Activated CD4-positive, alpha-beta memory T cell treated with anti-CD3 and anti-CD28 coated beads for 36 hours (primary cell): ENCODE measurements at regions not wholly inside any gene's neighbourhood (a gene's known extent, or its start where the extent isn't known, plus 50 kb on each side); places are given as distances from the start of the nearest gene placed in this dataset.

Experiments used
- CTCF ChIA-PET: fragments of 350-600 bp; sonication (Branson Sonifier 250); formaldehyde crosslinking; loops from one replicate; lab custom pipeline; 2021; ENCODE audit warnings: antibody characterized with exemption, inconsistent platforms; lab: Charles Lee
- POLR2A ChIA-PET: fragments of 350-600 bp; sonication (Branson Sonifier 250); formaldehyde crosslinking; loops from one replicate; lab custom pipeline; 2021; ENCODE audit warnings: antibody characterized with exemption; lab: Charles Lee
- DNase-seq: peaks from one replicate; pipeline ENCODE4 v3.0.0-alpha.2; 2020
- H3K27ac Mint-ChIP-seq: one replicate; pipeline ENCODE4 v1.8.0; 2021; ENCODE audit warnings: mixed read lengths
- H3K27me3 Mint-ChIP-seq: one replicate; pipeline ENCODE4 v1.8.0; 2021; ENCODE audit warnings: mixed read lengths
- H3K36me3 Mint-ChIP-seq: one replicate; pipeline ENCODE4 v1.8.0; 2021; ENCODE audit warnings: mixed read lengths
- H3K4me1 Mint-ChIP-seq: one replicate; pipeline ENCODE4 v1.8.0; 2021; ENCODE audit warnings: low read depth, mixed read lengths
- H3K4me3 Mint-ChIP-seq: one replicate; pipeline ENCODE4 v1.8.0; 2021; ENCODE audit warnings: mild to moderate bottlenecking, mixed read lengths
- H3K9me3 Mint-ChIP-seq: one replicate; pipeline ENCODE4 v1.8.0; 2021; ENCODE audit warnings: mixed read lengths
- intact Hi-C: fragments of 100-400 bp; cut with micrococcal nuclease; formaldehyde crosslinking; loops from one replicate; pipeline ENCODE4 v1.15.1; 2023

- ChIA-PET POLR2A (no interaction called here), CTCF (no interaction called here)
- Mint-ChIP-seq H3K27ac (no peak overlapping the region), H3K36me3 (no peaks in the 10 kb centered on the region), H3K4me1 (no peaks in the 10 kb centered on the region), H3K27me3 (no peaks in the 10 kb centered on the region), H3K9me3 (no peaks in the 10 kb centered on the region), H3K4me3 (no peak overlapping the region)
- intact Hi-C loops, result no loop called here
- DNase-seq, result no peak
These were observed 125.9 kb upstream of the LOC128125822 start for GRCh38 chr6:63446405-63446804.

GRCh38 chr6:63447134-63447533, 125.1 kb upstream of the LOC128125822 start:
- intact Hi-C loops, result no loop called here
- Mint-ChIP-seq H3K9me3 (no peaks in the 10 kb centered on the region), H3K27me3 (no peaks in the 10 kb centered on the region), H3K4me1 (no peaks in the 10 kb centered on the region), H3K4me3 (no peak overlapping the region), H3K36me3 (no peaks in the 10 kb centered on the region), H3K27ac (no peak overlapping the region)
- no peak for DNase-seq
- ChIA-PET CTCF (no interaction called here), POLR2A (no interaction called here)

- Mint-ChIP-seq H3K36me3 (no peaks in the 10 kb centered on the region), H3K27me3 (no peaks in the 10 kb centered on the region), H3K4me1 (no peaks in the 10 kb centered on the region), H3K4me3 (no peak overlapping the region), H3K9me3 (no peaks in the 10 kb centered on the region), H3K27ac (no peak overlapping the region)
- intact Hi-C loops, result no loop called here
- ChIA-PET POLR2A (no interaction called here), CTCF (no interaction called here)
- DNase-seq, result no peak
These were observed 124.1 kb upstream of the LOC128125822 start for GRCh38 chr6:63448229-63448628.

- intact Hi-C loops, result no loop called here
- ChIA-PET CTCF (no interaction called here), POLR2A (no interaction called here)
- H3K4me3 Mint-ChIP-seq, result no peak overlapping the region
- no peak overlapping the region for H3K27ac Mint-ChIP-seq
- no peak for DNase-seq
- no peaks in the 10 kb centered on the region for H3K9me3 Mint-ChIP-seq
- H3K4me1 Mint-ChIP-seq, result no peaks in the 10 kb centered on the region
- H3K36me3 Mint-ChIP-seq, result no peaks in the 10 kb centered on the region
- H3K27me3 Mint-ChIP-seq, result no peaks in the 10 kb centered on the region
These were observed 122.6 kb upstream of the LOC128125822 start for GRCh38 chr6:63449714-63450113.

GRCh38 chr6:63451238-63451637, 121.0 kb upstream of the LOC128125822 start:
- intact Hi-C loops, result no loop called here
- CTCF ChIA-PET, result no interaction called here

GRCh38 chr6:63452125-63452524, 120.2 kb upstream of the LOC128125822 start:
- Mint-ChIP-seq H3K4me3 (no peak overlapping the region), H3K36me3 (no peaks in the 10 kb centered on the region), H3K27ac (no peak overlapping the region), H3K4me1 (no peaks in the 10 kb centered on the region), H3K27me3 (no peaks in the 10 kb centered on the region), H3K9me3 (no peaks in the 10 kb centered on the region)
- intact Hi-C loops, result no loop called here
- no peak for DNase-seq
- CTCF ChIA-PET, result no interaction called here
- POLR2A ChIA-PET, result no interaction called here

More at GRCh38 chr6:63451238-63451637, 121.0 kb upstream of the LOC128125822 start:
- Mint-ChIP-seq H3K27ac (no peak overlapping the region), H3K9me3 (no peaks in the 10 kb centered on the region), H3K4me3 (no peak overlapping the region), H3K36me3 (no peaks in the 10 kb centered on the region), H3K27me3 (no peaks in the 10 kb centered on the region), H3K4me1 (no peaks in the 10 kb centered on the region)
- no peak for DNase-seq
- POLR2A ChIA-PET, result no interaction called here

- H3K27me3 Mint-ChIP-seq, result peaks cover 3% of the 10 kb centered on the region
- no peak for DNase-seq
- intact Hi-C loops, result no loop called here
- ChIA-PET POLR2A (no interaction called here), CTCF (no interaction called here)
- H3K9me3 Mint-ChIP-seq, result no peaks in the 10 kb centered on the region
- H3K27ac Mint-ChIP-seq, result no peak overlapping the region
- H3K36me3 Mint-ChIP-seq, result no peaks in the 10 kb centered on the region
- H3K4me1 Mint-ChIP-seq, result no peaks in the 10 kb centered on the region
- H3K4me3 Mint-ChIP-seq, result no peak overlapping the region
These were observed 115.5 kb upstream of the LOC128125822 start for GRCh38 chr6:63456734-63457133.

GRCh38 chr6:63458480-63459115, 113.7 kb upstream of the LOC128125822 start:
- intact Hi-C loops, result no loop called here
- Mint-ChIP-seq H3K36me3 (no peaks in the 10 kb centered on the region), H3K27ac (no peak overlapping the region), H3K4me3 (no peak overlapping the region), H3K4me1 (no peaks in the 10 kb centered on the region), H3K9me3 (no peaks in the 10 kb centered on the region), H3K27me3 (peaks cover 3% of the 10 kb centered on the region)
- DNase-seq, result no peak
- CTCF ChIA-PET, result no interaction called here
- POLR2A ChIA-PET, result no interaction called here

GRCh38 chr6:63459814-63460213, 112.5 kb upstream of the LOC128125822 start:
- Mint-ChIP-seq H3K27me3 (peaks cover 3% of the 10 kb centered on the region), H3K27ac (no peak overlapping the region), H3K4me1 (no peaks in the 10 kb centered on the region), H3K4me3 (no peak overlapping the region), H3K36me3 (no peaks in the 10 kb centered on the region), H3K9me3 (no peaks in the 10 kb centered on the region)
- ChIA-PET CTCF (no interaction called here), POLR2A (no interaction called here)
- intact Hi-C loops, result no loop called here
- no peak for DNase-seq

- no peak for DNase-seq
- Mint-ChIP-seq H3K27me3 (peaks cover 3% of the 10 kb centered on the region), H3K9me3 (no peaks in the 10 kb centered on the region), H3K36me3 (no peaks in the 10 kb centered on the region), H3K4me1 (no peaks in the 10 kb centered on the region), H3K27ac (no peak overlapping the region), H3K4me3 (no peak overlapping the region)
- POLR2A ChIA-PET, result no interaction called here
- intact Hi-C loops, result no loop called here
- CTCF ChIA-PET, result no interaction called here
These were observed 111.3 kb upstream of the LOC128125822 start for GRCh38 chr6:63460971-63461370.

GRCh38 chr6:63464060-63464459, 108.2 kb upstream of the LOC128125822 start:
- no peak for DNase-seq
- no peak overlapping the region for H3K27ac Mint-ChIP-seq
- POLR2A ChIA-PET, result no interaction called here
- peaks cover 3% of the 10 kb centered on the region for H3K27me3 Mint-ChIP-seq
- intact Hi-C loops, result no loop called here
- no peaks in the 10 kb centered on the region for H3K36me3 Mint-ChIP-seq
- H3K4me1 Mint-ChIP-seq, result no peaks in the 10 kb centered on the region
- no peaks in the 10 kb centered on the region for H3K9me3 Mint-ChIP-seq
- CTCF ChIA-PET, result no interaction called here
- no peak overlapping the region for H3K4me3 Mint-ChIP-seq

- ChIA-PET POLR2A (no interaction called here), CTCF (no interaction called here)
- intact Hi-C loops, result no loop called here
These were observed 106.5 kb upstream of the LOC128125822 start for GRCh38 chr6:63465750-63466149.

GRCh38 chr6:63466242-63466733, 106.0 kb upstream of the LOC128125822 start:
- CTCF ChIA-PET, result no interaction called here
- H3K27me3 Mint-ChIP-seq, result peaks cover 2% of the 10 kb centered on the region

More at GRCh38 chr6:63465750-63466149, 106.5 kb upstream of the LOC128125822 start:
- Mint-ChIP-seq H3K4me3 (no peak overlapping the region), H3K9me3 (no peaks in the 10 kb centered on the region), H3K27me3 (peaks cover 3% of the 10 kb centered on the region), H3K27ac (no peak overlapping the region), H3K4me1 (no peaks in the 10 kb centered on the region), H3K36me3 (no peaks in the 10 kb centered on the region)
- DNase-seq, result no peak

More at GRCh38 chr6:63466242-63466733, 106.0 kb upstream of the LOC128125822 start:
- Mint-ChIP-seq H3K4me1 (no peaks in the 10 kb centered on the region), H3K36me3 (no peaks in the 10 kb centered on the region), H3K27ac (no peak overlapping the region), H3K9me3 (no peaks in the 10 kb centered on the region), H3K4me3 (no peak overlapping the region)
- no peak for DNase-seq
- intact Hi-C loops, result no loop called here
- POLR2A ChIA-PET, result no interaction called here
